GM10266 (cell line): ENCODE measurements at regions not wholly inside any gene's neighbourhood (a gene's known extent, or its start where the extent isn't known, plus 50 kb on each side); places are given as distances from the start of the nearest gene placed in this dataset.

Source experiments
- DNase-seq: peaks from one replicate; pipeline ENCODE4 v3.0.0; 2012; ENCODE audit errors: extremely low spot score
- TF ChIP-seq, protein P1 (sequence below): IDR thresholded peaks from 2 replicates; pipeline ENCODE4 v1.5.1; 2012; ENCODE audit warnings: mild to moderate bottlenecking, low read depth; ENCODE audit not compliant: control insufficient read depth, insufficient read depth; ENCODE audit errors: missing control alignments

DNA sequence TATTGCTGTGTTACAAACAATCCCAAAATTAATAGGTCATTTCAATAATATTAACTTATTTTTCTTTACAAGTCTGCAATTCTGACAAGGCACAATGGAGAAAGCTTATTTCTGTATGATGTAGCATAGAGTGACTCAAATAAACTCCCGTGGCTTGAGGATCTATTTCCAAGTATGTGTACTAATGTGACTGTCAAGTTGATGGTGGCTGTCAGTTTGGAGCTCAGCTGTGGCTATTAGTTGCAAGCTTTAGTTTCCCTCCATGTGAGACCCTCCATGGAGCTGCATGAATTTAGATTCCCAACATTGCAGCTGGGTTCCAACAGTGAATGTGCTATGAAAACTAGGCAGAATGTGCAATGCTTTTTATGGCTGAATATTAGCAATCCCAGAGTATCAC lies 515.5 kb upstream of the GBE1 start:
- DNase-seq, result no peak
- TF ChIP-seq, protein P1, sequence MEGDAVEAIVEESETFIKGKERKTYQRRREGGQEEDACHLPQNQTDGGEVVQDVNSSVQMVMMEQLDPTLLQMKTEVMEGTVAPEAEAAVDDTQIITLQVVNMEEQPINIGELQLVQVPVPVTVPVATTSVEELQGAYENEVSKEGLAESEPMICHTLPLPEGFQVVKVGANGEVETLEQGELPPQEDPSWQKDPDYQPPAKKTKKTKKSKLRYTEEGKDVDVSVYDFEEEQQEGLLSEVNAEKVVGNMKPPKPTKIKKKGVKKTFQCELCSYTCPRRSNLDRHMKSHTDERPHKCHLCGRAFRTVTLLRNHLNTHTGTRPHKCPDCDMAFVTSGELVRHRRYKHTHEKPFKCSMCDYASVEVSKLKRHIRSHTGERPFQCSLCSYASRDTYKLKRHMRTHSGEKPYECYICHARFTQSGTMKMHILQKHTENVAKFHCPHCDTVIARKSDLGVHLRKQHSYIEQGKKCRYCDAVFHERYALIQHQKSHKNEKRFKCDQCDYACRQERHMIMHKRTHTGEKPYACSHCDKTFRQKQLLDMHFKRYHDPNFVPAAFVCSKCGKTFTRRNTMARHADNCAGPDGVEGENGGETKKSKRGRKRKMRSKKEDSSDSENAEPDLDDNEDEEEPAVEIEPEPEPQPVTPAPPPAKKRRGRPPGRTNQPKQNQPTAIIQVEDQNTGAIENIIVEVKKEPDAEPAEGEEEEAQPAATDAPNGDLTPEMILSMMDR, result no peak

DNA sequence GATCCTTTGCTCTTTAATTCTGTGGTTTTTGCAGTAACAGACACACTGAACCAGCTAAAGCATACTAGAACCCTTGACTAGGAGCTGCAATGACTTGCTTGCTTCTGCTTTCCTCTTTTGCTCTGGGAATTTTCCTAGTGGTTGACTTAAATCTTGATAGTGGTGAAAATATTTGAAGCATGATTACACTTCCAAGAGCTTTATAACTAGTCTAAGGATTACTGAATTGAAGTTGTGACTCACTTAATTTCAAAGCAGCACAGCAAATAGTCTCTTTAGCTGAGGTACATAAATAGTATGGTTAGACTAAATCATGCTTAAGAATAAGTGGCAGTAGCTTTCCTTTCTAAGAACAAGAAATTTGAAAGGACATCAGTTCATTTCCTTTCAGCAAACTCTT lies 513.5 kb upstream of the GBE1 start:
- TF ChIP-seq, protein P1, result no peak
- DNase-seq, result no peak

DNA sequence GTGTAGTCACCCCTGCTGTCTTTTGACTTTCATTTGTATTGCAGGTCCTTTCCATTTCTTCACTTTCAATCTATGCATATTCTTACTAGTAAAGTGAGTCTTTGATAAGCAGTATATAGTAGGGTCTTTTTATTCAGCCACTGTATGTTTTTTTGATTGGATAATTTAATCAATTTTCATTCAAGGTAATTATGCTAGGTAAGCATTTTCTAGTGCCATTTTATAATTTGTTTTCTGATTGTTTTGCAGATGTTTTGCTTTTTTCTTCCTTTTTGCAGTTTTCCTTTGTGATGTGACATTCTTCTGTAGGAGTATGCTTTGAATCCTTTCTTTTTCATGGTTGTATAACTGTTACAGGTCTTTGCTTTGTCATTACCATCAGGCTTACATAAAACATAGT lies 504.3 kb upstream of the GBE1 start:
- DNase-seq, result no peak
- TF ChIP-seq, protein P1, result no peak

DNA sequence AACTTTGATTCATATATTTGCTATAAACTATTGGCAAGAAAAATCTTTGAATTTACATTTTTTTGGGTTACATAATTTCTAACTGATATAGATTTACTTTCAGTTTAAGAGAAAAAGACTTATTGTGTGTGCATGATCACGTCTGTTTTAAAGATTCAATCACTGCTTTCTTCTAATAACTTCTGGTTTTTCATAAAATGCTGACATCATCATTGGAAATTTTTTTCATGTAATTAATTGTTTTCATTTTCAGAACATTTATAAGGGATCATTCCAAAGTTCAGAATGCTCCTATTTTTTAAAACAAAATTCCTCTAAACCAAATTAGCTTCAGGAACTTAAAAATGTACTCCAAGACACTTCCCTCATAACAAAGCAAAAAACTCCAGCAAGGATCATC lies 500.7 kb upstream of the GBE1 start:
- TF ChIP-seq, protein P1, result no peak
- no peak for DNase-seq

DNA sequence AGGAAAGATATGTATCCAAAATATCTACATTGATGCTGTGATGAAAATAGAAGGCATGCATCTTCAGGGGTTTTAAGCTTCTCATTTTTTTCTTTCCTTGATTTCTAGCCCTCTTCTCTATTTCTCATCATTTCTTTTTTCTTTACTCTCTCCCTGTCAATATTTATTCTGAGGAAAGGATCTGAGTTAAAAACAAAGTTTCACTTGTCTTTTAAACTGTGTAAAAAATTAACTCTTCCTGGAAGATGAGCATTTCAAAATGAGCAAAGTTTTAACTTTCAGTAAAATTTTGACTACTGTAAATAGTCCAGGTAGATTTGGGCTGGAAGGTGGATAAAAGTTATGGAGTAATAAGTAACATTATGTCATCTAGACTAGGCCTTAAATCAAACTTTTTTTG lies 500.2 kb upstream of the GBE1 start:
- DNase-seq, result no peak
- TF ChIP-seq, protein P1, result no peak

DNA sequence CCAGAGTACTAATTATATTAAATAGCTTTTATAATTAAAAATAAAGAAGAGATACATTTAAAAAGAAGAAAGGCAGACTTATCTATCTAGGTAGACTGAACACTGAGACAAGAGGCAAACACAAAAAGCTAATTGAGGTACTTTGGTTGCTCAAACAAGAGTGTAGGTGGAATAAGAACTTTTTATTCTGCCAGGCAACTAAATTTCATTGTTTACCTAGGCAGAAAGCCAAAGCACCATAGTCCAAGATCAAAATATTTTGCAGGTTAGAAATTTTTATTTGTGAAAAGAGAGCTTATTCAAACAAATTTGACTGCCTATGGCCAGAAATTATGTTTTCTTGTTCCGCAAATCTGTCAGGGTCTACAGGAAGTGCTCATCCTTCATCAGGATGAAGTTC lies 499.6 kb upstream of the GBE1 start:
- TF ChIP-seq, protein P1, result no peak
- no peak for DNase-seq

DNA sequence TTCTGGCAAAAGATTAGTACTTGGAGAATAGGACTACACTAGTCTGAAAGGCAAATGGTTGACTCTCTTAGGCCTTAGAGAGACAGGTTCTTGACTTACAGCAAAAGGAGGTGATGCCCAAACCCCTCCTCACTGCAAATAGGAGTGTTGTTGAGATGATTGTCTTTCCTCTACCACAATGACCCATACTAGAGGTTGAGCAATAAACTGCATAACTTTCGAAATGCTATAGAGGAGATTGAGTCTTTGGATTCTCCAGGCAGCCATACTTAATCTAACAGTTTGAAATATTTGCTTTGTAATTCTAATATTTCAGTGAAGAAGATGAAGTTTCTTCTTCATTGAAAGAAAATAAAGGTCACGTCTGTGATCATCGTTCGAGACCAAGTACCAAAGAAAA lies 498.5 kb upstream of the GBE1 start:
- TF ChIP-seq, protein P1, result no peak
- no peak for DNase-seq
